Activated T-cell treated with anti-CD3 and anti-CD28 coated beads for 48 hours (primary cell): ENCODE measurements at regions not wholly inside any gene's neighbourhood (a gene's known extent, or its start where the extent isn't known, plus 50 kb on each side); places are given as distances from the start of the nearest gene placed in this dataset.

Source experiments
- DNase-seq: peaks from one replicate; pipeline ENCODE4 v3.0.0-alpha.2; 2020; ENCODE audit warnings: low read depth

DNA sequence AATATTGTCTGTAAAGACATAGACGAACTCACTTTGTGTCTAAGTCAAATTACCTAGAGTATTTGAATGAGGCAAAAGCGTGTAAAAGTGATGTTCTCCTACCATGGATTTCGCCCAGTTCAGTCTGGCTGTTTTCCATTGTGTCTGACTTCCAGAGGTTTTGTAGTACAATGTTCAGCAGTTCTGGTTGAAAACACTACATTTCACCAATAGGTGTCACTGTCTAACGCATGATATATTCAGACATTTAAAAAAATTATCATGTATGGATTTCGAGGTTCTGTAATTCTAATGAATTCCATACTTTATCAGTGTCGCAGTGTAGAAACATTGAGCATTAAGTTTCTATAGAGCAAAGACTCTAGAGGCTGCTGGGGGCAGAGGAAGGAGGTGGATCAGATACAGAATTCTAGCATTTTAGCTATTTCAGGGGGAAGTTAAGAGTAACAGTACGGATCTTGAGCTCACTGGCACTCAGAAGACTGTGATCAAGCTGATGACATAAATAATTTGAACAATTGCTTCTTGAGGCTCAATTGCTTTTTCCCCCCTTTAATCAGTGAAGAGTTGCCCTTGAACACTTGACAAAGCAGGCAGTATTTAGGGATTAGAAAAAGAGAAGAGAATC is 196.9 kb upstream of the RHOBTB1 start:
- no peak for DNase-seq

GRCh38 chr10:61139592-61139953 is 195.6 kb upstream of the RHOBTB1 start:
- DNase-seq, result no peak

DNA sequence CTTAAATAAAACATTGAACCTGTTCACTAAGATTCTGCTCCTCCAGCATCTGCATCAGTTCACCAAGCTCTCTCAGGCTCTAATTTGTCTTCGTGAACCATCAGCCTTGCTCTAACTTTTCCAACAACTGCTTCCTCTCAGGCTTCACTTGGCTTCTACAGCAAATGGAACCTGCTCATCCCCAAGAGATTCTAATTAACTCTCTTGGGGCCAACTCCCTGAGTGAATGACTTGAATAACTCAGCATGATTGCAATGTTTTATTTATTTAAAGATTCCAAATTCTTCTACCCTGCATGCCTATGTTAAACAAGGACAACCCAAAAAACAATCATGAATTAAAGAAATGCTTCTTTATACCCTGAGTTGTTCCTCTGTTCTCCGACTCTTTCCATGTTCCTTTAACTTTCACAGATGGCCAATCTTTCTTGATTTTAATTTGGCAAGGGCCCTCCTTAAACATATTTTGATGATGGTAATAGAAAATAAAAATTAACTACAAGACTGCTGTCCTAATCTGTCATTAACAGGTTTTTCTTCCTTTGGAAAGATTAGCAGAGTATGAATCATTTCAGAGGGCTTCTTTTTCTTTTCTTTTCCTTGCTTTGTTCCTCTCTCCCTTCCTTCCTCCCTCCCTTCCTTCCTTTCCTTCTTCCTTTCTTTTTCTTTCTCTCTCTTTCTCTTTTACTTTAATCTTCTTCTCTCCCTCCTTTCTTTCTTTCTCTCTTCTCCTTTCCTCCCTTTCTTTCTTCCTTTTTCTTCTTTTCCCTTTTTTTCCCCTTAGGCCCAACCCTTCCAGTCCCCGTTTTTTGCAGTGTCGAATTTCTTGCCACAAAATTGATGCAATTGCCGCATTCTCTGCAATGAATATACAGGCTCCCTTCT is 195.0 kb upstream of the RHOBTB1 start:
- DNase-seq, result no peak

DNA sequence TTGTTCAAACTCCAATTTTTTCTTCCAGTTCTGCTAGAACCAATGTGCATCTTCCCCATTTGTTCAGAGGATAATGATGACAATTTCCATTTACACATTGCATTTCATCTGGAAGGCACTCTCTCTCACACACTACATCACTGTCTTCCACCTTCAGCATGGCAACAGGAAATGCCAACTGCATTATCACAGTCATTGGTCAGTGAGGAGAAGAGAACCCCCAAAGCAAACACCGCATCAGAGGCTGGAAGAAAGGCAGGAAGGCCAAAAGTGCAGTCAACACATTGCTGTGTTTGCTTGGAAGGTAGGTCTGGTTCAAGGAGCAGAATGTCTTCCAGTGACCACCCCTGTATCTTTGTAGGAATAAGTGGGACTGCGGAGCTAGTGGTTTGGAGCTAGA is 192.2 kb upstream of the RHOBTB1 start:
- no peak for DNase-seq

- no peak for DNase-seq
These were observed 191.3 kb upstream of the RHOBTB1 start for GRCh38 chr10:61135276-61135721.

- no peak for DNase-seq
These were observed 186.4 kb upstream of the RHOBTB1 start for GRCh38 chr10:61130366-61130765.

DNA sequence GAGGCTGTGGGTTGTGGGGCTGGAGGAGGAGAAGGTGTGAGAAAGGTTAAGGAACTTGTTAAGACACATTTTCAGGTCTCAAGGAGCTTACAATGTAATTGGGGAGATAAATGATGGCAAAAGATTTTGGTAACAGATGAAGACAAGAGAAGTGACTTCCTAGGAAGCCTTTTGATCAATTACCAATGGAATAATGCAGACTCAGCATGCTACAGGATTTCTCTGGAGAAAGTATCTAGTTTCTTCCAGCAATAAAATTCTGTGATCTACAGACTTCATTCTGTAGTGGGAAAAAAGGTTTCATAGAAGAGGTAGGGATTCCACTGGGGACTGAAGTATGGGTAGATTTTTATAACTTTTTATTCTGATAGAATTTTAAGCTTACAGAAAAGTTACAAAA is 184.2 kb upstream of the RHOBTB1 start:
- no peak for DNase-seq

GRCh38 chr10:61125560-61126170 is 181.7 kb upstream of the RHOBTB1 start:
- no peak for DNase-seq

DNA sequence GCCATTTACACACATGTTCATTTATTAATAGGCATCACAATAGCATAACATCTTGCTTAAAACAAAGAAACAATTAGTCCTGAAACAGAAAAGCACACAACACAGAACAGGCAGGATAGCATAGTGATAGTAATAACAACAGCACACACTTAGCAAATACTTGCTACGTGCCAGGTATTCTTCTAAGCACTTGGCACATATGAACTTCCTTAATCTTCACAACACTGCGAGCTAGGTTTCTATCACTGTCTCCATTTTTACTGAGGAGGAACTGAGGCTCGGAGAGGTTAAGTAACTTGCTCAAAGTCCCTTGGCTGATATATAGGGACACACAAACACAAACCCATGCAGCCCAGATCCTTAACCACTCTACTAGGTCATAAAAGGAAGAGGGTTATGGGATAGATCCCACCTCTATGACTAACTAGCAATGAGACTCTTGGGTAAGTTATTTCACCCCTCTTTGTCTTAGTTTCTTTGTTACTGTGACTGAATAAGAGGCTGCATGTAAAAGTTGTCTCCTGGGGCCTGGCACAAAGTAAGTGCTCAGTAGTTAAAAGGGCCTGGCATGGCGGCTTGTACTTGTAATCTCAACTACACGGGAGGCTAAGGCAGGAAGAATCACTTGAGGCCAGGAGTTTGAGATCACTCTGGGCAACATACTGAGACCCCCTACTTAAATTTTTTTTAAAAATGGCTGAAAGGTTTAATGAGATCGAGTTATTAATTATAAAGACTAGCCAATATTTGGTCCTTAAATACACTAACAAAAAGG is 181.0 kb upstream of the RHOBTB1 start:
- DNase-seq, result no peak

GRCh38 chr10:61120805-61121204 is 176.8 kb upstream of the RHOBTB1 start:
- no peak for DNase-seq

DNA sequence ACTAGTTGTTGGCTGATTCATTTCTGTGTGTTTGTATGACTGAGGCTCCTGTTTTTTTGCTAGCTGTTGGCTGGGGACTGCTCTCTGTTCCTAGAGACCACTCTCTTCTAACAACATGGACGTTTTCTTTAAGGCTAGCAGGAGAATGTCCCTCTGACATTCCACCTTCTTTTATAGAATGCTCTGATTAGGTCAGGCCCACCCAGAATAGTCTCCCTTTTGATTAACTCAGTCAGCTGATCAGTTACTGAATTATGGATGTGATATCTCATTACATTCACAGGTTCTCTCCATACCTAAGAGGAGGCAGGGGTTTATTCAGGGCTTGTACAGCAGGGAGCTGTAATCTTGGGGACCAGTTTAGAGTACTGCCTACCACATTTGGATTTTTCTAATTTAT is 175.6 kb upstream of the RHOBTB1 start:
- no peak for DNase-seq

GRCh38 chr10:61115897-61116296 is 171.9 kb upstream of the RHOBTB1 start:
- no peak for DNase-seq

GRCh38 chr10:61112771-61113170 is 168.8 kb upstream of the RHOBTB1 start:
- DNase-seq, result no peak

DNA sequence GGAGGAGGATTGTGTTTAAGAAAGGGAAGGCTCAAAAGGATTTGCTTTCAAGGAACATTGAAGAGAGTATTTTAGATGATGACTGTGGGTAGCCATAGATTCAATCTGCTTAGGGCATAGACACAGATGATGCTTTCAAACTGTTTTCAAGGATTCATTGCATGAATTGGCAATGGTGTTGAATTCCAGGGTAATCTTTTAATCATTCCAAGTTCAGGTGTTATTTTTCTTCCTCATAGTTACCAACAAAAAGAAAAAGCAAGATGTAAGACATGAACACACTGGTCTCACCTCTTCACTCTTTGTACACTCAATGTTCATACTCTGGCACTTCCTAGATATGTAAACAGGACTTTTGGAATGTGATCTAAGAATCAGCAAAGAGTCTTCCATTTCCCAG is 167.0 kb upstream of the RHOBTB1 start:
- DNase-seq, result no peak

DNA sequence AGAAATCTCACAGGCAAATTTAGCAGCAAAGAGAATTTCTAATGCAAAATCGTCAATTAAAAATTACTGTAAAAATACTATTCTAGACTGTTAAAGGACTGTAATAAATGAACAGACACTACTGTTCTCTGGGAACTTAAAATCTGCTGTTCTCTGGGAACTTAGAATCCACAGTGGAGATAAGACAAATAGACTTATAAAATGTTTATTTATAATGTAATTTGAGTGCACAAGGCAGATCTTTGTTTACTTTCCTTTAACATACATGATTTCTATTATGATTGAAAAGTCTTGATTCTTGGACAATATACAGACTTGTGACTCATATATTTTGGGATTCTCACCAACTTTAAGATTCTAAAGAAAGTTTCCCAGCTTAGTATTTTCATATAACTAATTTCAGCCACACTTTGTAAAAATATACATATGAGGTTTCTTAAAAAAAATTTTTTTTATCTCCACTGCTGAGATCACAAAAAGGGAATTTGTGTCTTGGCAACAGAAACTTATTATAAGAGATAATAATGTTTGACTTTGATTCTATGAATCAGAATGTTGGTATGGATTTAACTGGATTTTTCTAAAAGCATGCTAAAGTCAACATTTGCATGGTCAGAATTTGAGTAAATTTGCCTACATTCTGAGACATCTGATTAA is 166.3 kb upstream of the RHOBTB1 start:
- DNase-seq, result no peak

GRCh38 chr10:61108915-61109314 is 164.9 kb upstream of the RHOBTB1 start:
- no peak for DNase-seq

DNA sequence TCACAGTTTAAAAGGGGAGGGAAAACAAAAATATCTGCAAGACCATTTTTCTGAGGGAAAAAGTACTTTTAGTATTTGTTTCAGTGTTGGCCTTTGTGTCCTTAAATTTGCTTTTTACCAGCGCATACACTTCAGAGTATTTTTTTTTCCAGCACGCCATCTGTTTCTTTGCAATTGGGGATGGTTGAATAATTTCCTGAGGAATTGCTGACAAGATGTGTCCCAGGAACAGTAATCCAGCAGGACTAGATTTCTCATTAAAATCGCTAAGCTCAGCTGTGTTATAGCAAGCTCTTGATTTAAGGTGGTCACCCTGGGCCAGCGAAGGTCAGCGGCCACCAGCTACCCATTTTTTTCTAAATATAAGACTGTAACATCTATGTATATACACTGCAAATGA is 156.9 kb upstream of the RHOBTB1 start:
- DNase-seq, result no peak

DNA sequence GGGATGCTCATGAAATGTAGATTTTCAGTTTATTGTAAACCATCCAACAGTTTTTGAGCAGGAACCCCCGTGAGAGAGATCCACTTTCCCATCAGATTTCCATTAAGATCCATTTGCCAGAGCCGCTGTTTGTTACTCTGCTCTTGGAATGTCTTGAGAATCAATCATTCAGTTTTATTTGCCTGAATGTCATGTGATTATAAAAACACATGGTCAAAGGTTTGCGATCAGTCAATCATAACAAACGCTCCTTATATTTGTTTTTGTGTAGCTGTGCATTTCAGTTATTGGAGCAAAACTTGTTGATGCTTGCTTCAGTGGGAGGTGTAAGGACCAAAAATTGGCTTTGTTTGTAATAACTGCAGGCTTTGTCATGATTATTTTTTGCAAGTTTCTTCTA is 155.8 kb upstream of the RHOBTB1 start:
- no peak for DNase-seq

DNA sequence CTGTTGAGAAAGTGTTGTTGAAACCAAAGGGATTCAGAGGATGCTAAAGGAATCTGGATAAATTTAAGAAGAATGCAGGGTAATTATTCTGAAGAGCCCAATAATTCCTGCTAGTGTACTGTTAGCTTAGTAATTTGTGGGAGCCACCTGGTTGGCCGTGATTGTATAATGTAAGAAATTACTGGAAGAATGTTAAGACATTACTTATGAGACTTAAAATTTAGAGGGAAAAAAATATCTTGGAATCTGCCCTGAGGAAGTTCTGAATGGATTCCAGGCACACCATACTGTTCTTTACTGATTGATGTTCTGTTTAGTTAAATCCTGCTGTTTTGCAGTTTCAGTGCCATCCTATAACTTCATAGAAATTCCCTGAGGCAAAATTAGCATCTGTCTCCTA is 155.0 kb upstream of the RHOBTB1 start:
- DNase-seq, result no peak

GRCh38 chr10:61097026-61097425 is 153.0 kb upstream of the RHOBTB1 start:
- no peak for DNase-seq

DNA sequence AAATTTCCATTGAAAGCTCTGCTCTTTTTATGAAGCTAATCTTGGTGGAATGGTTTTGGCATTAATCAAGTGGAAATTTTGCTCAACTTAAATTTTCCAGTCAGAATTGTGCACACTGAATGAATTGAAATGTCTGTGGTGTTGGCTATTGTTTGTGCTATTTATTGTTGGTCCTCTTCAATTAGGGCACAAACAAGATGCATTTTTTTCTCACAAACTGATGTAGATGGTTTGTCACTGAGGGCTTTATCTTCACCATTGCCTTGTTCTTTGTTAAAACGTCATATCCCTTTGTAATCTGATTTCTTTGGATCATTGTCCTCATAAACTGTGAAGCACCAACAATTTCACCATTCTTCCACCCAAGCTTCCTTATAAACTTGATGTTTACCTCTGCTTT is 152.1 kb upstream of the RHOBTB1 start:
- no peak for DNase-seq

GRCh38 chr10:61091531-61091930 is 147.5 kb upstream of the RHOBTB1 start:
- DNase-seq, result no peak
